GM21619 (cell line): ENCODE measurements at regions not wholly inside any gene's neighbourhood (a gene's known extent, or its start where the extent isn't known, plus 50 kb on each side); places are given as distances from the start of the nearest gene placed in this dataset.

Experiments
- ATAC-seq: cut with Tn5 transposase; IDR thresholded peaks from one replicate; pipeline ENCODE4 v1.9.1; 2021; ENCODE audit not compliant: unreplicated experiment

- no peak for ATAC-seq
These were observed 81.6 kb upstream of the GDNF start for GRCh38 chr5:37921452-37921851.

DNA sequence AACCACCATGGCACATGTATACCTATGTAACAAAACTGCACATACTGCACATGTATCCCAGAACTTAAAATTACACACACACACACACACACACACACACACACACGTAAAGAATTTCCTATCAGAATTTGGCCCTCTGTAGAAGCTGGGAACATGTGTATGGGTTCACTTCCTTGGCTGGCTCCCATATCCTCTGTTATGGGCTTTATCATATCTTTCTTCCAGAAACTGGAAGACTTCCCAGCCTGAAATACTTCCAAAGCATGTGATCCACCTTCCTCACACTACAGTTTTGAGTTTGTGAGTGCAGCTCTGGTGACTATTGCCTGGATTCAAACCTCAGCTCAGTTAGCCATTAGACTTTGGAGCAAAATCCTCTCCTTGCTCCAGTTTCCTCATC is 78.6 kb upstream of the GDNF start:
- ATAC-seq = no peak

GRCh38 chr5:37916525-37916924 is 76.7 kb upstream of the GDNF start:
- no peak for ATAC-seq

- peak; percentile 80 for ATAC-seq
These were observed 75.4 kb upstream of the GDNF start for GRCh38 chr5:37915097-37915736.

- peak; percentile 87 for ATAC-seq
These were observed 69.9 kb upstream of the GDNF start for GRCh38 chr5:37909610-37910266.

DNA sequence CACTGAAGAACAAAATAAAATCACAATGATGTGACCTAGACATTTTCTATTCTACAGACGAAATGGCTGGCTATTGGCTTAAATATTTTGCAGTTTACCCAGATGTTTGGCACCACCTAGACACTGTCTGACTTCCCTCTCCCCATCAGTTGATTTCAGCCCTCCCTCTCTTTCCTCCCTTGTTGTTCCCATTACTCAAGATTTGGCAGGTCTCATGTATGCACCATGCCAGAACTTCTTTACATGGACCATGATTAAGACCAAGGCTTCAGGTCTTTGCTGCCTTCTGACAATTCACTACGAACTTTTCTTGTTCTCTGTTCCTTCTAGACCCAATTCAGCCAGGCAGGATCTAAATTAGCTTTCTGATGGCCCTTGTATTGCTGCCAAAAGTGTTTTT is 66.6 kb upstream of the GDNF start:
- no peak for ATAC-seq

GRCh38 chr5:37905230-37905629 is 65.4 kb upstream of the GDNF start:
- no peak for ATAC-seq

GRCh38 chr5:37902323-37902722 is 62.5 kb upstream of the GDNF start:
- no peak for ATAC-seq

GRCh38 chr5:37900692-37901091 is 60.9 kb upstream of the GDNF start:
- ATAC-seq = no peak

DNA sequence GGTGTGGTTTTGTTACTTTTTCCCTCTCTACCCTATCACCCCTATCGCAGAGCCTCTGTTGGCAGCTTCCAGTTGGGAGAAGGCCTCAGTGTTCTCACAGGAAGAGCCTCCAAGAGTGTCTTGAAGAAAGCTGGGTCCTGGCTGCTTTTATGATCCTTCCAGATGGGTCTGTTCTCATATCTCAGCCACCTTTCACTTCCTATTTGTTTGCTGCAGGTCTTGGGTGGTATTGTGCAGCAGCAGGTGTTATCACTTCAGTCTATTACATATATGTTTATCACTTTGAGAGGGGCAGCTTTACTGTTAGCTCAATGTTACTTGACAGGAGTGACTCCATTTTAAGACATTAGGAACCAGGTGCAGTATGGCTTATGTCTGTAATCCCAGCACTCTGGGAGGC is 59.2 kb upstream of the GDNF start:
- ATAC-seq = no peak

GRCh38 chr5:37896159-37896558 is 56.3 kb upstream of the GDNF start:
- ATAC-seq = no peak

DNA sequence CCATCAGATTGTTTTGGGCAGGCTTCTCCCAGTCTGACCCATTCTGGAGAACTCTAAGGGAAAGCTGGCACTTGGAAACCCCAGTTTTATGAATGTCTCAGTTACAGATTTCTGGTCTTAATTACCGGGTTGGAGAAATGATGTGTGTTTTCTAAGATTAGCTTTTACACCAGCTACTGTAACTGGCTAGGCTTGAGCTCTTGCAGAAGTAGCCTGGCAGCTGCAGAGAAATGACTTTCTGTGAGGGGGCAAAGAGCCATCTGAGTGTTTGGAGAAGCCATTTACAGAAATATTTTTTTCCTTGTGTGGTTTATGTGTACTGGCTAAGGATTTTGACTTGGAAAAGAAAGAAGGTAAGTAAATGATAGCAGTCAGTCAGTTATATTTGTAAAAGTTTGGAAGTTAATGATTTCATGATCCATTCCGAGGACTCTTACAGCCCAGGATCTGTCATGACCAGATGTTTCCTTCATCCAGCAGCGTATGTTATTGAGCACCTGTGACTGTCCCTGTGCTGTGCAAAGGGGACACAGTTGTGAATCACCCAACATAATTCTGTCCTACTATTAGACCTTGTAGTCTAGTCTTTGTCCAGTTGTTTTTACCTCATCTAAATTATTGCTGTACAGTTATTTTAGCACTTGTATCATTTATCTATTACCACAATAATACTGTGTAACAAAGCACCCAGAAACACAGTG is 53.7 kb upstream of the GDNF start:
- ATAC-seq = no peak

GRCh38 chr5:37892586-37892985 is 52.7 kb upstream of the GDNF start:
- ATAC-seq = no peak

DNA sequence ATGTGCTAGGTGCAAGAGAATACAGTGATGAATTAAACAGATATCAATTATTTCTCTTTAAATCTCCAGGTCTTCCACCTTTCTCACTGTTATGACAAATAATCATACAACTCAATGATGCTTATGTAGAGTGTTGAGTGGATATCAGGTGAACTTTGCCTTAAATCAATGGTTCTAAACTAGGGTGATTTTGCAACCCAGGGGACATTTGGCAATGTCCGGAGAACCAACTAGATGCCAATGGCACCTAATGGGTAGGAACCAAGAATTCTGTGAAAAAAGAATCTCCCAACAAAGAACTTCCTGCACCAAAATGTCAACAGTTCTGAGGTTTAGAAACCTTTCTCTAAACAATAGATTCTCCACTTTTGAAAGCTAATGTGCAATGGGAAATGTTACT is 52.0 kb upstream of the GDNF start:
- ATAC-seq = no peak

DNA sequence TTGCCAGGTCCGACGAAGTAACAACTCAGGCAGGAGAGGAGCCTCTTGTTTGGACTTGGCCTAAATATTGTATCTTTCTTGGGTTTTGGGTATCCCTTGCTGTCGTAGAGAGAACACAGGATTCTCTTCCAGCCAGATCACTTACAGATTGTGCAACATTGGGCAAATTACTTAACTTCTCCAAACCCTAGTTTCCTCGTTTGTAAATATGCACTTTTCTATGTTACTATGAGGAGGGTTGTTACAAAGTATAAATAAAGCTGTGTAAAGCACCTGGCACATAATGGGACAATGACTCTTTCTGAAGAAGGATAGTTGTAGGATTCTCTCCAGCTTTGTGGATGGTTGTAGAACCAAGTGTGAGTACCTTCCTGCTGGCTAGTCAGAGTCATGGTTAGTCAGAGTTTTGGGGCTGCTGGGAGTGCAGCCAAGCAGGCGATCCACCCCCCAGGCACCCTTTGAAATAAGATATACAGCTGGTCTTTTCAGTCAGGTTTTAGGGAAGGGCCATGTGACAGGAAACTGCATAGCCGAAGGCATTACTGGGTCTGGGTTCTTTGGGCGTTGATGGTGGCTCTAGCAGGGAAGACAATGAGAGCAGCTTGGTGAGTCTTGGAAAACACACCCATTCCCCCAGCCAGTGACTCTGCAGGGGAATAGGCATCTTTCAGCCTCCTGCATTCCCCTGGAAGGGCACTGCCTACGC is 49.9 kb upstream of the GDNF start:
- ATAC-seq = no peak
